ENCODE measurements at regions not wholly inside any gene's neighbourhood (a gene's known extent, or its start where the extent isn't known, plus 50 kb on each side); places are given as distances from the start of the nearest gene placed in this dataset.

DNA sequence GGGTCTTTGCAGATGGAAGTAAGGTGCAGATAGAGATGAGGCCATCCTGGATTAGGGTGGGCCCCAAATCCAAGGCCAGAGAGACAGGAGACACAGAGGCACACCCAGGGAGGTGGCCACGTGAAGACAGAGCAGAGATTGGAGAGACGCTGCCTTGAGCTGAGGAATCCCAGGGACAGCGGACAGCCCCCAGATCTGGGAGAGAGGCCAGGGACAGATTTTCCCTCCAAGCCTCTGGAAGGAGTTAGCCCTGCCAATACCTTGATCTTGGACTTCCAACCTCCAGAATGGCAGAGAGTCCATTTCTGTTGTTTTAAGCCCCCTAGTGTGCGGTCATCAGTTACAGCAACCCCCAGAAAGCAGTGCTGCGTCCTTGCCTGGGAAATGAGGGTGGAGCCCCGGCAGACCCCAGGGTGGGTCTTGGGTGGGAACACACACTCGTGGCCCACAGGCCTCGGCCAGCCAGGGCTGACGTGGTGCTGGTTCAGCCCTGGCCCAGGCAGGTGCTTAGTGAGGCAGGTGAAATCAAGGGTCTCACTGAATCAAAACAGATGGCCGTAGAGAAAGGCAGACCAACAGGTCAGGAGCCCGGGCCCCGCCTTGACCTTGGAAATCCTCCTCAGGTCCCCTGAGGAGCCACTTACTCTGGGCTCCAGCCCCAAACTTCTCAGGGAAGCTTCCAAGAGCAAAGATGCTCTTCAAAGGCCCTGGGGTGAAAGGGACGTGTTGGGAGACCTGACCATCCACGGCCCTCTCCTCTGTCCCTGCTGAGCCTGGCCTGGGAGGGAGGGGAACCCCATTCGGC lies 169.3 kb downstream of the RBFOX3 start:
- DNase-seq, result no peak

- no peak for DNase-seq
Observed at GRCh38 chr17:79440251-79440650, 170.6 kb downstream of the RBFOX3 start.

DNA sequence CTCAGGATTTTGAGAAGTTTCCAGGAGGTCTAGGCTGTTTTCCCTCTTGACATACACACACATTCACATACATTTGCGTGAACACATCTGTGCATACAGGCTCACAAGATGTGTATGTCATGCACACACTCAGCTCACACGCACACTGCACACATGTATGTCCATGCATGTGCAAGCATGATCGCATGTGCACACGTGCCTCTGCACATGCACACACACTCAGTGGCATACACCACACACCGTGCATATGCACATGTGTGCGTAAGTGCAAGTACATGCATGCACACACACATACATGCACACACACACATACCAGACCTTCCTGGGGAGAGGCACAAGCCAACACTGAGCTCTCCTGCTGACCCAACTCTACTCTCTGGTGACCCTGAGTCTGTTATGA lies 171.4 kb downstream of the RBFOX3 start:
- no peak for DNase-seq

DNA sequence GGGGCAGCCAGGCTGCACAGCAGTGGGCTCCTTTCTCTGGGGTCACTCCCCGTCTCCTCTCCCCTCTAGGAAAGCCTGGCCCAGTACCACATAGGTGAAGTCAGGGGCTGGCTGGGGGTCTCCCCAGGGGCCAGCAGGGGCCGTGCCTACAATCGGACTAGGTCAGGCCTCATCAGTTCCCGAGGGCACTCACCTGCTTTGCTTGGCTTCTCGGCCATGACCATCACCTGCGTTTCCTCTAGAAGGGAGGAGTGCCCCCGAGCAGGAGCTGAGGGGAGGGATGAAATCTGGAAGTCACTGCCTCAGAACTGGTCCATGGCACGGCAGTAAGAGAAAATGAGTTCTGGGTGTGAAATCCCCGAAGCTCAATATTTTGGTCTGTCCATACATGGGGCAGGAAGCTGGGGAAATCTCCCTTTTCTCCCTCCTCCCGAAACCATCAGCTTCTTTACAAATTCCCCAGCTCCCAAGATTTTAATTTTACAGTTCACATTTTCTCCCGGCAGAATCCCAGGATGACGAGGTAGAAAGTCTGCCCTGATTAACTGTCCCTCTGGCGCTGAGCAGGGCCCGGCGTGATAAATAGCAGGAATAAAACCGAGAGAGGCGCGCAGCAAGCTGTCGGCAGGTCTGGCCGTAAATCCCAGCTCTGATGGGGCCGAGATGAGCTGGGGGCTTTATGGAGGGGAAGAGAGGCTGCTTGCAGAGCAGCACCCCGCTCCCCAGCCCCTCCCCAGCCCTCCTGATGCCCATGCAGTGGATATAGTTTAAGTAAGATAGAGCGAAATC lies 172.1 kb downstream of the RBFOX3 start:
- DNase-seq, result no peak

GRCh38 chr17:79438058-79438457 lies 172.8 kb downstream of the RBFOX3 start:
- DNase-seq, result no peak

DNA sequence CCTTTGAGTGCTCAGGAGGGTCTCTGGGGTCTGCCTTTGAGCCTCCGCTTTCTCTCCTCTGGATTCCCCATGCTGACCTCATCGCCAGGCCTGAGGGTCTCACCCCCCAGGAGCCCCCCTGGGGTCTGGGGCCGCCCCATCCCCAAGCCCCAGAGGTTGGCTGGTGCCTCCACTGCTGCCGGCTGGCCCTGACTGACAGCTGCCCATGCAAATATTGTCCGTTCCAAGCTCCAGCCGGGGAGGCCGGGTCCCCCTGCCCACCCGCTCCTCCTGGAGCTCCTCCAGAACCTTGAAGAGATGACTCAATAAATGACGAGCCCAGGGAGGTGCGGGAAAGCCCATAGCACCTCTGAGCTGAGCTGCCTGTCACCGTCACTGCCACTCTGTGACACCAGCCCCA lies 173.8 kb downstream of the RBFOX3 start:
- no peak for DNase-seq

DNA sequence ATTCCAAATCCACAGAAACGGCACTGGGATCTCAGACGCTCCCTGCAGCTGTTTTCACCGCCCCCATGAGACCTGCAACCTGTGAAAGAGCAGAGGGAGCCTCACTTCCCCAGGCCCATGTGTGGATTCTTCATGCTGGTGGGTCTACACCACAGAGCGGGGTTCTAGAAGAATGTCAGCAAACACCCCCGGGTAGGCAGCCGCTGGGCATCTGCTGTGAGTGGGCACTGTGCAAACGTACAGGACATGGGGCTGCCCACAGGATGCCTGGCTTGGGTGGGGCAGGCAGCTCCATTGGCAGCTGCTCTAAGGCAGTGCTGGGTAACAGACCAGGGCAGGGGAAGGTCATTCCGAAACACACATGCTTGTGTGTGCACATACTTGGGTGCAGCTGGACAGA lies 174.9 kb downstream of the RBFOX3 start:
- no peak for DNase-seq

DNA sequence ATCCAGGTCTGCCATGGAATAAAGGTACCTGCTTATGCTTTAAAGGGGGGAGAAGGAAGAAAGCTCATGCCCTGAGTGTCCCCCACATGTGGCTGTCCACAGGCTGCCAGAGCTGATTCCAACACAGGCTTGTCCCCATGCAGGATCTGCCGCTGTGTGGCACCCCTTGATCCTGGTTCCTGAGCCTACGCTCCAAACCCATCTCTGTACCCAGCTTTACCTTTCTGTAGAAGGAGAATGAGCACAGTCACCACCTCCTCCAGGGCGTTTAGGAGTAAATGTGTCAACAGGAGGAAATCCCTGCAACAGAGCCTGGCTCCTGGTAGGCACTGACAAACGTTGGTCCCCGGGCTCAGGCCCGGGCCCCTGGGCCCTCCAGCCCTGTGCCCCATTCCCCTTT lies 175.6 kb downstream of the RBFOX3 start:
- DNase-seq, result no peak

DNA sequence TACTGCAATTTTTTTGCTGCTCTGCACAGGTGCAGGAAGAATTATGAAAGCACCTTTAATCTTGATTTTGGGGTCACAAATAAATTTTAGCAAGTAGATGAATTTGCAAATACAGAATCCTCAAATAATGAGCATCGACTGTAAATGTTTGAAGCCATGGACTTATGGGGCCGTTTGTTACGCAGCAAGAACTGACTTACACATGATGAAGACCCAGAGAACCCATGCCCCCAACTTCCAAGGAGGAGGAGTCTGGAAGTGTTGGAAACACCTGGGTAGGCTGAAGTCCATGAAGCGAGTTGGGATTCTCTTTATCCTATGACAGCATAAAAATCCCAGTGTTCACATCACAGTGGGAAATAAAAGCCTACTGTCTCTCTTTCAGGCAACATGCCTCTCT lies 176.6 kb downstream of the RBFOX3 start:
- DNase-seq, result no peak

- no peak for DNase-seq
Observed at GRCh38 chr17:79433379-79433778, 177.5 kb downstream of the RBFOX3 start.

DNA sequence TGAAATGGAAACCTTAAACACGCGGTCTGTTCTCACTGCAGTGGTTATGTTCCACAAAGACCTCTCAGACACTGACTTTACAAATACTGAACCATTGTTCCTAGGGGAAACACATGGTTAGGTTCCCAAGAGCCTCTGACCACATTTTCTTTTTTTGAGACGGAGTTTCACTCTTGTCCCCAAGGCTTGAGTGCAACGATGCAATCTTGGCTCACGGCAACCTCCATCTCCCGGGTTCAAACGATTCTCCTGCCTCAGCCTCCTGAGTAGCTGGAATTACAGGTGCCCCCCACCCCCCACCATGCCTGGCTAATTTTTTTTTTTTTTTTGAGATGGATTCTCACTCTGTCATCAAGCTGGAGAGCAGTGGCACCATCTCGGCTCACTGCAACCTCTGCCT lies 179.7 kb downstream of the RBFOX3 start:
- DNase-seq, result no peak

DNA sequence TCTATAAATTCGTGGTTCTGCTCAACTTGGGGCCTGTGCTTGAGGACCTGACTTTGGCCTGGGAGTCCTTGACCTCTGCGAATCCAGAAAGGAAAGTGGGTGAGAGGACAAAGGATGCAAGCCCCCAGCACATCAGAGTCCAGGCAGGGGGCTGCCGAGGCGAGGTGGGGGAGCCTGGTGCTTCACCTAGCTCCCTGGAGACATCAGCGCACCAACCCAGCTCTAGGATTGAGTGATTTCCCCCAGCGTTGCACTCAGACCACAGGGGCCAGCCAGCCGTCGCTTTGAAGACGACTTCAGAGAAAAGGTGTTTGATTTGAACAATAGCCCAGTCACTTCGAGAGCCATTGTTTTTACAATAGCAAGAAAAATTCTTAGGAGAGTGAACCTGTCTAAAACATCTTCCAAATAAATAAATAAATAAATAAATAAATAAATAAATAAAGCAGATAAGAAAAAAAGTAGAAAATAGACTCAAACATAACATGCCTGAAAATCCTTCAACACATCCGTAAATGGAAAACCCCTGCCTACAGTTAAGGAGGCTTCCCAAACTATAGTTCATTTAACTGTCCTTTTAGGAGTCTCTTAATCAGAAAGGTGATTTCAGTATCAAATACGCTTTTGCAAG lies 180.9 kb downstream of the RBFOX3 start:
- no peak for DNase-seq

GRCh38 chr17:79428988-79429387 lies 181.9 kb downstream of the RBFOX3 start:
- no peak for DNase-seq

DNA sequence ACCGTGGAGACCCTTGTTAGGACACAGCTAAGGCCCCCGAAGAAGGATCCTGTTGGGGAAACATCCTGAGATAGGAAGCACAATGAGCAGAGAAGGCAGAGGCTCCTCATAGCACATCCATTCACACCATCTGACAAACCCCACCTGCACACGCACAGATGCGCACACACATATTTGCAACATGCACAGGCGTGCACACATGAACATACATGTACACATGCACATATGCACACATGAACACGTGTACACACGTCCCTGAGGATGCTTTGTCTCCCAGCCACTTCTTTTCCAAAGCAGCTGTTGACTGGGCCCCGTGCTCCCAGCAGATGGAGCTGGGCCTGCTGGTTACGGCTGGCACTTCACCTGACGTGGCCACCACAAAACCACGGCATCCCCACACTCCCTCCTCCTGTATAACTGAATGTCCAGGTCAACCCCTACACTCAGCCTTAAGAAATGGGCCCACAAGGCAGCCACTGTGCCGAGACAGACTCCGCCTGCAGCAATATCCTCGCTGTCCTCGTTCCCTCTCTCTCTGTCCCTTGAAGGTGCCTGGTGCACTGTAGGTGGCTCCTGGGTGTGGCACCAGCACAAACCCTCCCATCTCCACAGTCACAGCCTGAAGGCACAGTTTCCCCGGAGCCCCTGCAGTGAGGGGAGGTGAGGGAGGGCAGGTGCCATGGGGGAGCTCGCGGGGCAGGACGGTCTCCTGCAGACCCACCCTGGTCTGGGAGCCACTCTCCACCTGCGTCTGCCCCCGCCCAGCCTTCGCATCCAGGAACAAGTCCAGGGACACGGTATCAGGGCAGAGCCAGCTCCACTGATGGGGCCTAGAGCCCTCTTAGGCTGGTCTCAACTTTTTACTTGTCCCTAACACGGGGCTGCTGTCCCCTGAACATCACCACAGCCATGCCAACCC lies 183.0 kb downstream of the RBFOX3 start:
- no peak for DNase-seq

GRCh38 chr17:79425686-79426085 lies 185.2 kb downstream of the RBFOX3 start:
- no peak for DNase-seq

- DNase-seq, result no peak
Observed at GRCh38 chr17:79424471-79425185, 186.2 kb downstream of the RBFOX3 start.

- no peak for DNase-seq
Observed at GRCh38 chr17:79423811-79424465, 186.9 kb downstream of the RBFOX3 start.

DNA sequence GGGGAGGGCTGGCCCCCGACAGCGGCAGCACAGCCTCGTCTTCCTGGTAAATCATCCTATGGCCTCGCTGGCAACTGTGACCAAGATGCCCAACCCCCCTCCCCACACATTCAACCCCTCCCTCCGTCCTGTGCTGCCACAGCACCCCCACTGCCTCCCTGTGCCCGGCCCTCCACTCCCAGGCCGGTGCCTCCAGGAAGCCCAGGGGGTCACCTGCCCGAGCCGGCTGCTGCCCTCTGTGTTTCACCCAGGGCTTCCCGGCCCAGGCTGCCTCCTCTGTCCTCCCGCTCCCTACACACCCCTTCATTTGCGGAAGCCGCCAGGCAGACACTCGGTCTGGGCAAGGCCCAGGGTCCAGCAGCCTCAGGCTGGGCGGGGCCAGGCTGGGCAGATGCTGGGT lies 188.6 kb downstream of the RBFOX3 start:
- DNase-seq, result no peak

DNA sequence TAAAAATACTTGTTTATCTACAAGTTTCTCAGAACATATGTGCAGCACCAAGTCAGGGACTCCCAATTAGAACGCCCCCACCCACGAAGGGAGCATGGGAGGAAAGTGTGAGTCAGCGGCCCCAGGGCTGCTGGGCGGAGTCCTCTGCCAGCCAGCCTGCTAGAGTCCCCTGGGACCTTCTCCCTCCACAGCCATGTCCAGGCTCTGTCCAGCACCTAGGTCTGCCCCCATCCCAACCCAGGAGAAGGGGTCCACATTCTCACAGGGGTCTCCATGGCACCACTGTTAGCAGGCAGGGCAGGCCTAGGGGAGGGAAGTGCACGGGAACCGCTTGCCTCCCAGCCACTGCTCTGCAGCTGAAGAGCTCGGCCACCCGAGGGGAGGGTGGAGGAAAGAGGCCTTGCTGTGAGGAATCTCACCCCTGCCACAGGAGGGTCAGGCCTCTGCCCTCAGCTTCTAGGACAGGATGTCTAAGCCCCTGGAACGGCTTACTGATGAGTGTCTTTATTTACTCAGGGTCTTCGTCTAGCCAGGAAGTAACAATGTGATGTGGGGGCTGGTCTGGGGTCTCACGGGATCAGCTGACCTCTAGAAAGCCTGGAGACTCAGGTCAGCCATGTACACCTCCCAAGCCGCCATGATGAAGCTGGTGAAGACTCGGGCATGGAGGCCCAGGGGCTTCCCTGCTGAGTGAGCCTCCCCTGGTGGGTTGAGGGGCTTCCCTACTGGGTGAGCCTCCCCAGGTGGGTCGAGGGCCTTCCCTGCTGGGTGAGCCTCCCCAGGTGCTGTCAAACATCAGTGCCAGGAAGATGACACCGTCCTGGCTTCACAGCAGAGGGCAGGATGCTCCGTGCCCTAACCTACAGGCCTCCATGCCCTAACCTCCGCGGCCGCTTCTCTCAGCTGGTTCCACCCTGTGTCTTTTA lies 190.3 kb downstream of the RBFOX3 start:
- no peak for DNase-seq

DNA sequence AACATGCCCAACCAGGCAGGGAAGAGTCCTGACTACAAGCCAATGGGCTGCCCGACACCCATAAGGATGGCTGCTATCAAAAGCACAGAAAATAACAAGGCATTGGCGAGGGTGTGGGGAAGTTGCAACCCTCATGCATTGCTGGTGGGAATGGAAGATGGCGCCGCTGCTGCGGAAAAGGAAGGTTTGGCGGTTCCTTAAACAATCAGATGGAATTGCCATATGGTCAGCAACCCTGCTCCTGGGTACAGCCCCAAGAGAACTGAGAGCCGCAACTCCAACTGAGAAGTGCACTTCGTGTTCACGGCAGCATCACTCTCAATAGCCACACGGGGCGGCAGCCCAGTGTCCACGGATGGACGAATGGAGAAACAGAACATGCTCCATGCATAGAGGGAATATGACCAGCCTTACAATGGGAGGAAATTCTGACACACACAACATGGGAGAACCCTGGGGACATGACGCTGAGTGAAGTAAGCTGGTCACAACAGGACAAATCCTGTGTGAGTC lies 193.3 kb downstream of the RBFOX3 start:
- no peak for DNase-seq
